ENCODE measurements at regions not wholly inside any gene's neighbourhood (a gene's known extent, or its start where the extent isn't known, plus 50 kb on each side); places are given as distances from the start of the nearest gene placed in this dataset.
A peak's percentile ranks its signal among the peaks of the same experiment; 100 is the strongest.

DNA sequence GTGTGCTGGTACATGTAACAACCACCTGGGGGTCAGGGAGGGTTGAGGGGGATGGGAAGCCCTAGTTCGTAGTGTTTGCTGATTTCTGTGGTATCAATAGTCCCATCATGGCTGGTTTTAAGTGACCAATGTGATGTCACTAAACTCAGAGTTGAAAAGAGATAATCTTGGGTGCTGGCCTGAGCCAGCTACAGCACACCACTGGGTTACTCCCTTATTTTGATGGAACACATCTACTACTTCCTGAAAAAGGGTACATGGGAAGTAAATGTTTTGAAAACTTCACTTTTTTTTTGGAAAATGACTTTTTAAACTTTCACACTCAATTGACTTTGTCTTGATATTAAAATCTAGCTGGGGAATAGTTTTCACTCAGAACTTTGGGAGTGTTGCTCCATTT, 87.0 kb upstream of the CXCR4 start:
- peak overlapping the region in 1 of 2 donors; percentile 9 for H3K4me3 Mint-ChIP-seq
- Histone ChIP-seq H2AFZ (ENCODE audit: insufficient read depth, low read depth, low read length, poor library complexity, severe bottlenecking) (peak overlapping the region; percentile 8), H3K27me3 (ENCODE audit: control insufficient read depth in 2 of 2, insufficient read depth in 2 of 2, low read length in 2 of 2) (no peaks in the 10 kb centered on the region), H3K4me3 (replicated peaks in 1 of 3; ENCODE audit: low read depth in 2 of 3, low read length in 3 of 3) (no peak overlapping the region), H3K79me2 (ENCODE audit: insufficient read depth, low read length) (no peaks in the 10 kb centered on the region), H3K27ac (ENCODE audit: low read depth in 1 of 2, low read length in 2 of 2) (peak overlapping the region in 1 of 2 donors; percentile 17), H3K4me1 (ENCODE audit: control insufficient read depth in 1 of 2, insufficient read depth in 2 of 2, low read length in 2 of 2) (peaks cover 41 to 50% of the 10 kb centered on the region in 2 donors), H3K9me3 (replicated peaks in 1 of 2; ENCODE audit: control insufficient read depth in 1 of 2, insufficient read depth in 1 of 2, low read length in 2 of 2) (peaks cover 0 to 8% of the 10 kb centered on the region in 2 donors), H3K9ac (ENCODE audit: insufficient read depth, low read length, poor library complexity, severe bottlenecking) (no peak overlapping the region), H4K20me1 (ENCODE audit: insufficient read depth, low read length) (no peaks in the 10 kb centered on the region), H3K36me3 (replicated peaks in 1 of 2; ENCODE audit: control insufficient read depth in 1 of 2, insufficient read depth in 2 of 2, low read length in 2 of 2) (no peaks in the 10 kb centered on the region), H3K4me2 (replicated peaks; ENCODE audit: extremely low read depth, low read length, poor library complexity, severe bottlenecking) (no peak overlapping the region)
- TF ChIP-seq CTCF (IDR thresholded peaks at IDR 0.05), result no peak
- WGBS (ENCODE audit: insufficient coverage), result no CpG with 5 or more reads among the region's 1 CpG
- peaks cover 54% of the 10 kb centered on the region for H3K4me1 Mint-ChIP-seq
- no peaks in the 10 kb centered on the region for H3K36me3 Mint-ChIP-seq
- peak overlapping the region in 6 of 7 donors; percentile 5 to 73 (median 62) for H3K27ac Mint-ChIP-seq
- peaks cover 0 to 3% (median 0%) of the 10 kb centered on the region in 3 donors for H3K27me3 Mint-ChIP-seq (ENCODE audit: low read depth in 3 of 3)
- peak in 1 of 3 donors; percentile 32 for DNase-seq
- H3K9me3 Mint-ChIP-seq, result peaks cover 6 to 14% (median 10%) of the 10 kb centered on the region in 7 donors
- intact Hi-C loops (cut with micrococcal nuclease), result loop anchor here in 1 of 2 donors (5.0 kb wide), 1 partner anchor 288 kb away; no protein-coding TSS in a partner anchor

DNA sequence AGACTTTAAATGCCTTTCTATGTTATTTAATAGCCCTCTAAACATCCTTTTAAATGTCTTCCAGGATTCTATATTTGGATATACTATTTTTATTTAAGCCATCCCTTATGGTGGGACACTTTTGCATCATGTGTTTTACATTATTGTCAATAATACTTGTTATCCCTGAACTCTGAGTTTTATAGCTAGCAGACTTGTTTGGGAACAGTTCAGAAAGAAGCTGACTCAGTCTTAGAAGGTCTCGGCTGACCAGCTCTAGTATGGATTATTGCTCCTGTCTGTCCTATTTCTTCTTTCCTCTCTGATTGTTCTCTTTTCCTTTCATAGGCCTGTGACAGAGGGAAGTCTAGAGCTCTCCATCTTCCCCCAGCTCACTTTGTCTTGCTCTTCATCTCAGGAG, 77.3 kb upstream of the CXCR4 start:
- Histone ChIP-seq H3K79me2 (ENCODE audit: insufficient read depth, low read length) (no peaks in the 10 kb centered on the region), H3K4me1 (ENCODE audit: control insufficient read depth in 1 of 2, insufficient read depth in 2 of 2, low read length in 2 of 2) (peaks cover 4 to 6% of the 10 kb centered on the region in 2 donors), H4K20me1 (ENCODE audit: insufficient read depth, low read length) (no peaks in the 10 kb centered on the region), H3K27me3 (ENCODE audit: control insufficient read depth in 2 of 2, insufficient read depth in 2 of 2, low read length in 2 of 2) (no peaks in the 10 kb centered on the region), H3K9me3 (replicated peaks in 1 of 2; ENCODE audit: control insufficient read depth in 1 of 2, insufficient read depth in 1 of 2, low read length in 2 of 2) (no peaks in the 10 kb centered on the region), H3K4me3 (replicated peaks in 1 of 3; ENCODE audit: low read depth in 2 of 3, low read length in 3 of 3) (no peak overlapping the region), H3K36me3 (replicated peaks in 1 of 2; ENCODE audit: control insufficient read depth in 1 of 2, insufficient read depth in 2 of 2, low read length in 2 of 2) (no peaks in the 10 kb centered on the region), H3K27ac (ENCODE audit: low read depth in 1 of 2, low read length in 2 of 2) (no peak overlapping the region), H3K9ac (ENCODE audit: insufficient read depth, low read length, poor library complexity, severe bottlenecking) (no peak overlapping the region), H3K4me2 (replicated peaks; ENCODE audit: extremely low read depth, low read length, poor library complexity, severe bottlenecking) (no peak overlapping the region), H2AFZ (ENCODE audit: insufficient read depth, low read depth, low read length, poor library complexity, severe bottlenecking) (no peak overlapping the region)
- Mint-ChIP-seq H3K4me1 (peaks cover 10% of the 10 kb centered on the region), H3K27me3 (ENCODE audit: low read depth in 3 of 3) (peaks cover 0 to 2% (median 1%) of the 10 kb centered on the region in 3 donors), H3K9me3 (peaks cover 5 to 12% (median 8%) of the 10 kb centered on the region in 7 donors), H3K36me3 (no peaks in the 10 kb centered on the region), H3K4me3 (no peak overlapping the region), H3K27ac (no peak overlapping the region)
- WGBS (ENCODE audit: insufficient coverage), result 100% methylated on average over 1 of the region's 1 CpG
- intact Hi-C loops (cut with micrococcal nuclease), result no loop called here
- TF ChIP-seq CTCF (IDR thresholded peaks at IDR 0.05), result no peak
- DNase-seq, result no peak
